HG02852 (cell line): ENCODE measurements at regions not wholly inside any gene's neighbourhood (a gene's known extent, or its start where the extent isn't known, plus 50 kb on each side); places are given as distances from the start of the nearest gene placed in this dataset.

Source experiments
- ATAC-seq: cut with Tn5 transposase; IDR thresholded peaks from one replicate; pipeline ENCODE4 v1.9.1; 2021; ENCODE audit warnings: mild to moderate bottlenecking, moderate library complexity; ENCODE audit not compliant: unreplicated experiment

- ATAC-seq = no peak
Observed at GRCh38 chr12:46453428-46453827, 80.9 kb upstream of the SLC38A2 start.

GRCh38 chr12:46452776-46453175 lies 80.2 kb upstream of the SLC38A2 start:
- no peak for ATAC-seq

- no peak for ATAC-seq
Observed at GRCh38 chr12:46452061-46452615, 79.6 kb upstream of the SLC38A2 start.

- ATAC-seq = no peak
Observed at GRCh38 chr12:46451276-46452021, 78.9 kb upstream of the SLC38A2 start.

GRCh38 chr12:46450279-46450748 lies 77.7 kb upstream of the SLC38A2 start:
- ATAC-seq = no peak

- ATAC-seq = no peak
Observed at GRCh38 chr12:46449856-46450255, 77.3 kb upstream of the SLC38A2 start.

GRCh38 chr12:46449316-46449715 lies 76.7 kb upstream of the SLC38A2 start:
- ATAC-seq = no peak

GRCh38 chr12:46446645-46447044 lies 74.1 kb upstream of the SLC38A2 start:
- no peak for ATAC-seq

- ATAC-seq = no peak
Observed at GRCh38 chr12:46445551-46446235, 73.1 kb upstream of the SLC38A2 start.

GRCh38 chr12:46445093-46445492 lies 72.5 kb upstream of the SLC38A2 start:
- ATAC-seq = no peak

GRCh38 chr12:46443594-46444263 lies 71.2 kb upstream of the SLC38A2 start:
- ATAC-seq = no peak

GRCh38 chr12:46442738-46443137 lies 70.2 kb upstream of the SLC38A2 start:
- no peak for ATAC-seq

- ATAC-seq = no peak
Observed at GRCh38 chr12:46442239-46442638, 69.7 kb upstream of the SLC38A2 start.

GRCh38 chr12:46439793-46440511 lies 67.4 kb upstream of the SLC38A2 start:
- ATAC-seq = no peak

- no peak for ATAC-seq
Observed at GRCh38 chr12:46438719-46439319, 66.2 kb upstream of the SLC38A2 start.

GRCh38 chr12:46438256-46438655 lies 65.7 kb upstream of the SLC38A2 start:
- ATAC-seq = no peak

GRCh38 chr12:46437469-46437868 lies 64.9 kb upstream of the SLC38A2 start:
- no peak for ATAC-seq

- no peak for ATAC-seq
Observed at GRCh38 chr12:46436747-46437146, 64.2 kb upstream of the SLC38A2 start.

GRCh38 chr12:46435625-46436024 lies 63.1 kb upstream of the SLC38A2 start:
- ATAC-seq = no peak

- no peak for ATAC-seq
Observed at GRCh38 chr12:46435029-46435428, 62.5 kb upstream of the SLC38A2 start.
